GM18505 (cell line): ENCODE measurements at regions not wholly inside any gene's neighbourhood (a gene's known extent, or its start where the extent isn't known, plus 50 kb on each side); places are given as distances from the start of the nearest gene placed in this dataset.

Experiments used
- ATAC-seq: cut with Tn5 transposase; IDR thresholded peaks from one replicate; pipeline ENCODE4 v1.9.1; 2021; ENCODE audit not compliant: unreplicated experiment
- POLR2A ChIP-seq: IDR thresholded peaks from 4 replicates; pipeline ENCODE4 v1.6.1; 2011; ENCODE audit warnings: borderline replicate concordance; ENCODE audit not compliant: insufficient read depth, insufficient read length; ENCODE audit errors: extremely low read depth

DNA sequence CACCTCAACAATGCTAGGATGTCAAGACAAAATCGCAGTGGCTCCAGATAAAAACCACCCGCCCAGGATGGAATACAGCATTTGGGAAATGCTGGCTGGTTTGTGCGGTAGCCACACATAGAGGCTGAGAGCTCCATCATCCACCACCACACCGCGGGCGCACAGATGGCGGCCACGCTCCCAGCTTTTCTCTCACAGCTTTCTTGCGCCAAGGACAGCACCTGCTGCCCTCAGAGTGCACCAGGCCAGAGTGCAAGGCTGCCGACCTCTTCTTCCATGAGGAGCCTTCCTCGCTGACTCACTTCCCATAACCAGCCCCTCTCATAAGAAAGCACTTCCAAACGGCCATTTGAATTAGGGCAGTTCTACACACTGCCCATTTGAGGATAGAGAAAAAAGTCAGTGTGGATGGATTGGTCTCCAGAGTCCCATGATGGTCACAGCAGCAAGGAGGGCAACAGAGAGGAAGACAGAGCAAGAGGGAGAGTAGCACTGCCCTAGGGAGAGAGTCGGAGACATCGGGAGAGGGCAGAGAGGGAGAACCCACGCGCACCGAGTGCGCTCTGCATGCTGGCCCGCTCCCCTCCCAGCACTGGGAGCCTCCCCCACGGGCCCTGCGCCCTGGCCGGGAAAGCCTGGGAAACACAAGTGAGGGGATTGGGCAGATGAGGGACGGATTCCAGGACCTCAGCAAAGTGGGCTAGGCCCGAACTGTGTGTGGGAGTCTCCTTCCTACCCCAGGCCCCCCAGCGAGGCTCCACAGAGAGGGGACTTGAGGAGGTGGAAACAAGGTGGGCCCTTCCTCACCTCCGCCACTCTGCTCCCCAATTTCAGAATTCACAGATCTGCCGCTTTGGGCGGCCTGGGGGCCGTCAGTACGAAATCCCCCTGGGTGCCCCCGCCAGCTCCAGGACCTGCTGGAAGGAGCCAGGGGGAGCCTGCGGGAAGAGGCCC is 156.9 kb downstream of the USP12 start:
- no peak for ATAC-seq
- no peak for TF ChIP-seq POLR2A

DNA sequence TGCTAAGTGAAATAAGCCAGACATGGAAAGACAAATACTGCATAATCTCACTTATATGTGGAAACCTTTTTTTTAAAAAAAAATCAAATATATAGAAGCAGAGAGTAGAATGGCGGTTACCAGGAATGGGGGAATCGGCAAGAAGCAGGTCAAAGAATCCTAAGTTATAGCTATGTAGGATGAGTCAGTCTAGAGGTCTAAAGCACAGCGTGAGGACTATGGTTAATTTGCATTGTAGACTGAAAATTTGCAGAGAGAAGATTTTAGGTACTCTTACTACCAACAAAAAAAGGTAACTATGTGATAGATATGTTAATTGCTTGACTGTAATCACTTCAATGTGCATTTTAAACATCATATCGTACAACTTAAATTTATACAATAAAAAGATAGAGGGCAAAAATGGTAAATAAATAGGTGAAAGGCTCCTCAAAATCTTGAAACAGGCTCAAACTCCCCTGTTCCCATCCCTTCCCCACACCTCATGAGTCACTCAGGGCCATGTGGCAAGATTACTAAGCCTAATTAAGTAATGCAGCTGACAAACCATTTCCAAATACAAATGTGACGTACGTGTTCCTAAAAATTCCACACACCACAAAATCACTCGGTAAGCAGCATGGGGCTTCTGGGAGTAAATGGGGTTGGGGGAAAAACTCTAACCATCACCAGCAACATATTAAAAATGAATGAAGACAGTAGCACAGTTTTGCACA is 159.0 kb downstream of the USP12 start:
- TF ChIP-seq POLR2A: no peak
- ATAC-seq: no peak

DNA sequence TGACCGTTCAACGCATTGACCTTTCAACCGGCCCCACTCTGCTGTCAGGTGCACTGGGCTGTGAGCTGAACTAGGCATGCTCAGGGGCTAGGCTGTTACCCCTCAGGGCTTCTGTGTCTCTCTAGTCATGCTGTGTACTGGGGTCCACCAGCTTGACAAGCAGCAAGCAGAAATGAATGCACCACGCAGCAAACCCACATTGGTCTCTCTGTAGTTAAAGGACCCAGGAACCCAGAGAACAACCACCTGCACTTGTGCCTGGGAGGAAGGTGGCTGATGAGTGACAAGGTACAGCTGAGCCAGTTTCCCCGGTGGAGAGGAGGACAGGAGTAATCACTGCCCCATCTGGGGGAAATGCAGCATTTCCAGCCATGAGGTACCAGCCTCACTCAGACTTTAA is 159.9 kb downstream of the USP12 start:
- ATAC-seq: no peak

DNA sequence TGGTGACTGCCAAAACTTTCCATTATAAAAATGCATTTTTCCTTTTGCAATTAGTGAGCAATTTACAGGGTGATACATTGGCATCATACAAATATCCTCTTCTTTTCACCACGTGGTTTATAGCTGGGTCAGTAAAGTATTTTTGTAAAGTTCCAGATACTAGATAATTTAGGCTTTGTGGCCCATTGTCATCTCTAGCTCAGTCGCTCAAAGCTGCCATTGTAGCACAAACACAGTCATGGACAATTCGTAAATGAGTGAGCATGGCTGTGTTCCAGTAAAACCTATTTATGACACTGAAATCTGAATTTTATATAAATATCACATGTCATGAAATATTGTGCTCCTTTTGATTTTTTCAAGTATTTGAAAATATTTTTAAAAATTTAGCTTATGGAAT is 162.9 kb downstream of the USP12 start:
- no peak for TF ChIP-seq POLR2A
- no peak for ATAC-seq

More for the DNA sequence above, 159.9 kb downstream of the USP12 start:
- TF ChIP-seq POLR2A: no peak

DNA sequence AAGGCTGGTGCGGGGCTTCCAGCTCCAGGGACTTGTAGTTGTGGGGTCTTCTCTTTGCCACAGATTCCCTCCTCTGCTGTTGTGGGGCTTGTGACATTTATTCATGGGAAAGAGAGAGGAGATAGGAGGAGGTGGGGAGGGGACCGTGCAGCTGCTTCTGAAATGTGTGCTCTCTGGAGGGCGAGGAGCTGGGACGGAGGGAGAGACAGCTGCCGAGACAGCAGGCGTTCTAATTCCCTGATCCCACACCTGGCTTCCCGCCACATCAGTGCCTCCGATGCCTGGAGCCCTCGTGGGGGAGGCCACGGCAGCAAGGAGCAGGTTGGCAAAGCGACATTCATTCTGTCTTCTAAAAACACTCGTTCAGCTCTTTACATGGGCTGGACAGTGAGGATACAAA is 164.4 kb downstream of the USP12 start:
- ATAC-seq: no peak
- no peak for TF ChIP-seq POLR2A

DNA sequence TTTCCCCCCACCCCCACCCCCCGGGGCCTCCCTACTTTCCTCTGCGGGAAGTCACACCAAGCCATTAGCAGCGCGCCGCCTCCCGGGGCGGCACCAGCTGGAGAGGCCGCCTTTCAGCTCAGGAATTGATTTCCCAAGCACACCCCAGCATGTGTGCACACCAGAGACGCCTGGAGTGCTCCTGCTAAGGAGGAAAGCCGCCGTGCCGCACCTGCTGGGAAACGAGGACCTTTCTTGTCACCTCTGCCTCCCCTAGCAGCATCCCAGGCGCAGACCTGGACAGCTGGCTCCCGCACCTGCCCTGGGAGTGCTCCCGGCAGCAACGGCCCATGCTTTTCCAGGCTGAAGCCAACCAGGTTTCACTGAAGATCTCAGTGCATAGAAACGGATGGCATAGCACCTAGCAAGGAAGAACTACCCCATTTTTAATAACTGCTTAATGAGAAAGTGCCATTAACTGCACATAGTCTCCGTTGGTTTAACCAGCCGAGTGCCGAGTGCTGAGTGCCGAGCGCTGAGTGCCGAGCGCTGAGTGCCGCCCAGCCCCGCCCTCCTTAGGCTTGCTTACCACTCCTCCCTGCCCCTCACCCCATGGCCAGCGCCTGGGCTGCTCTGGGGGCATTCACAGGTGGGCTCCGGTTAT is 165.0 kb downstream of the USP12 start:
- no peak for ATAC-seq

DNA sequence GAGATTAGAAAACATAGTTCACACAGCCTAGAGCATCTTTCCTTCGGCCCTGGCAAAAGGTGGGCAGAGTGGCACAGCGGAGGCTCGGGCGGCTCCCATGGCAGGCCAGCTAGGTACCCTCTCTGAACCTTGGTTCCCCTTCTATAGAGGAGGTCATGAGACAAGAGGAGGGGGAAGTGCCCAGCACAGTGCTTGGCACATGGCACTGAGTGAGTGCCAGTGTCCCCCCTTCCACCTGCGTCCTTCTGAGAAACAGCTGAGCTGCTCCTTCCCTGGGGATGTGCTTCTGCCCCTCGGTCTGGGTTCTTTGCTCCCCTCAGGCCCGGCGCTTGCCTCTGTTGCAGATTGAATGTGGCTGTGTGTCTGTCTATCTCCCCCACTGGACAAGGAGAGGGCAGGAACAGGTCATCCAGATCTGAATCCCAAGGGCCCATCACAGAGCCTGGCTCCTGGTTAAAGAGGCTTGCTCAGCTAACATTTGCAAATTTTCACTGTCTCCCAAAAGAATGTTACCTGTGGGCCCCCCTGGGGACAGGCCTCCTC is 165.6 kb downstream of the USP12 start:
- TF ChIP-seq POLR2A: no peak
- no peak for ATAC-seq

More for the DNA sequence above, 165.0 kb downstream of the USP12 start:
- TF ChIP-seq POLR2A: no peak

DNA sequence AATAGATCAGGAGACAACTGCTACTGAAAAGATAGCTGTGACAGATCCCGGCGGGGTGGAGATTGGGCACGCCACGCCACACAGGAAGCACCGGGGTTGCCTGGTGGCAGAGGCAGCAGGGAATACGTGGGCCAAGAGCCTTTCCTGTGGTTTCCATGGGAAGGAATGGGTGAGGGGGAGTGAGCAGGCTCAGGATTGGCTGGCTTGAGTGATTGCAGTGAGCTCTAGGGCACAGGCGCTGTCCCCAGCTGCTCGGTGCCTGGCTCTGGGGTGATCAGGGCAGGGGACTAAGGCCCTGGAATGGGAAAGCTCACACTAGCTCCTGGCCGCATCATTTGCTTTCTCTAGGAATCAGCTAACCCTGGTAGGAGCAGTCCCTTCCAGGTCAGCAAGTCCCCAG is 166.1 kb downstream of the USP12 start:
- no peak for ATAC-seq
- TF ChIP-seq POLR2A: no peak

DNA sequence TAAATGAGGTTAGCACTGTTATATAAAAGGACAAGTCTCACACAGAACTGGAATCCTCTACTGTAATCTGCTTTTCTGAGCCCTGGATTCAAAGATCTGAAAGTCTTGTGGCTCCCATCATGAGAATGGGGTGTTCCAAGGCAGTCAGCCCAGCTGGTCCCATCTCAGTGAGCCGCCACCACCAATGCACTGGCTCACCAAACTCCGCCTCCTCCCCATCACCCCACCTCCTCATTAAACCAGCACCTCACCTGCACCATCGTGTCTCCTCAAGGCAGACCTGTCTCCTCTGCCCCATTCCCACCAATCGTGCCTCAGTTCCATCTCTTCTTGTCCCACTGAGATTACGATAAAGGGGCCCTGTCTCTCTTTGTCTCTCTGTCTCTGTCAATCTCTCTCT is 166.7 kb downstream of the USP12 start:
- no peak for ATAC-seq

DNA sequence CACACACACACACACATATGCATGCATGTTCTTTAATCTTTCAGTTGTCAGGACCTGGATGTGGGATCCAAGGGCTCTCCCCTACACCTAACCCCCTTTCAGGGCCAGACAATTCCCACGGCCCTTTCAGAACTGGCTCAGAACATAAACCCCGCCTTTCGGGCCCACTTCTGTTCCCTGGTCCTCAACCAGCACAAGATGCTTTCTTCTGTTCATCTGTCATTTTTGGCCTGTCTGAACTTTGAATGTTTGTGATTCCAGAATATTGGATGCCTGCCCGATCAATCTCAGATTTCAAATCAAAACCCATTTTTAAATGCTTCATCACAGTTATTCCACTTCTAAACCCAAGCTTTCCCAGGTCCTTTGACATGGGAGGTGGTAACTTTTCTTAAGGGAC is 167.3 kb downstream of the USP12 start:
- no peak for TF ChIP-seq POLR2A
- no peak for ATAC-seq

More for the DNA sequence above, 166.7 kb downstream of the USP12 start:
- no peak for TF ChIP-seq POLR2A

DNA sequence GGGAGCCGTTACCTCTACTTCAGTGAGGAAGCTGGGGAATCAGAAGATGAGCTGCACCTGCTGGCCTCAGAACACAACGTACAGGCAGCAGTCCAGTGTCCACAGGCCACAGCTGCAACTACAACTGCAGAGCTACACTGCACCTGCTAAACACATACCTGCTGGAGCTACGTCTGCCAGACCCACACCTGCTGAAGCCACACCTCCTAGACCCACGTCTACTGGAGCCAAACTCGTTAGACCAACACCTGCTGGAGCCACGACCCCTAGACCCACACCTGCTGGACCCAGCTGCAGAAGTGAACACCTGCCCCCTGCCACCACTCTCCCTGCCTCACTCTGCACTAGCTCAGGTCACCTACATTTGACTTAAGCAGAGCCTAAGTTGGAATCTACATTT is 169.9 kb downstream of the USP12 start:
- no peak for TF ChIP-seq POLR2A
- ATAC-seq: no peak

DNA sequence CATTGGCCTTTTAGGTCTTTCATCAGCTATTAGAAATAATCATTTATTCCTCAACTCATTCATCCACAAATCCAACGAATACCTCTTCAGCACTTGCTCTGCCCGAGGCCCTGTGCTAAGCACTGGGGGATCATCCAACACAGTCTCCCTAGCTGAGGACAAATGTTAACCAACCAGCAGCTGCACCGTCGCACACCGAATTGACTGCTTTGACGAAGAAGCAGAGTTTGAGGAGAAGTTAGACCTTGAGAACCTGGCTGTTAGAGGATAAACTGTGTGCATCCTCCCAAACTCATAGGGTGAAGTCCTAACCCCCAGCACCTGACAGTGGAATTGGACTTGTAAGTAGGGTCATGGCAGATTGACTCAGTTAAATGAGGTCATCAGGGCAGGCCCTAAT is 170.9 kb downstream of the USP12 start:
- TF ChIP-seq POLR2A: no peak
- no peak for ATAC-seq

DNA sequence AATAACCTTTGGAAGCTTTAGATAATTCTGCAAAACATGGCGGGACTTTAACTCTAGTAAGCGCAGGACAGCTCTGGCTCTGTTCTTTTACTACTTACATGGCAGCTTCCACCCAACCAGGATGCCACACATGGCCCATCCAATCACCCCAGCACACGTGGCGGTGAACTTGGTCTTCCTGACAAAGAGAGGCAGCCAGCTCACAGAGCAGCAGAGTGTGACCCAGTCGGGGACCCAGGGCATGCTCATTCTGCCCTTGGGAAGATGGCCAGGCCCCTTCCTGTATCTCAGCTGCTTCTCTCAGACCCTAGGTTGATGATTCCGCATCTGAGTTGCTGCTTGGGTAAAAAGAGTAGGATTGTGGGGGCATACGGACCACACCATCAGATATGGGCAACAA is 172.1 kb downstream of the USP12 start:
- TF ChIP-seq POLR2A: no peak
- no peak for ATAC-seq

DNA sequence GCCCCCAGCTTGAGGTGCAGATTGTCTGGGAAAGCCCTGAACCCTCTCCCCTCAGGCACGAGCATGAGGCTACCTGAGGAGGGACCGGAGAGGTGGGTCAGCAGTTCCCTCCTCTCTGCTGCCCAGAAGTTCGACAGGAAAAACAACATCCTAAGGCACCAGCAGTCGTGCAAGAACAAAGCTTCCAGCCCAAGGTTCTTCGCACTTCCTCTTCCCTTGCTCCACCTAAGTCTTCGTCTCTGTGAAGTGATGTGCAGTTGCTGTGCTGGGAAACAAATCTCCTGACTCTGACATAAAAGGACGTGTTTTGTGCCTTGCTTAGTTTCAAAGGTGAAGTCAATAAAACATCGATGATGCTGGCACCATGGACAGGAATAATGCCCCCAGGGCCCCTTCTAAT is 173.3 kb downstream of the USP12 start:
- no peak for TF ChIP-seq POLR2A
- no peak for ATAC-seq
